ENCODE measurements at regions not wholly inside any gene's neighbourhood (a gene's known extent, or its start where the extent isn't known, plus 50 kb on each side); places are given as distances from the start of the nearest gene placed in this dataset.

GRCh38 chr5:57398413-57399093 lies 84.1 kb downstream of the ACTBL2 start:
- peaks cover 0 to 6% (median 0%) of the 10 kb centered on the region in 9 donors for H3K4me1 ChIP-seq
- H3K9me3 ChIP-seq, result no peaks in the 10 kb centered on the region
- 92 to 94% methylated on average over 10 of the region's 10 CpGs for WGBS, 2 donors
- no peaks in the 10 kb centered on the region for H3K27me3 ChIP-seq
- DNase-seq (no peak), ATAC-seq (no peak)
- intact Hi-C loops (cut with DNase I), result no loop called here
- no peak for TF ChIP-seq CTCF (IDR thresholded peaks at IDR 0.05)
- H3K27ac ChIP-seq, result no peak overlapping the region
- H3K4me3 ChIP-seq, result no peak overlapping the region
- no peaks in the 10 kb centered on the region for H3K36me3 ChIP-seq

DNA sequence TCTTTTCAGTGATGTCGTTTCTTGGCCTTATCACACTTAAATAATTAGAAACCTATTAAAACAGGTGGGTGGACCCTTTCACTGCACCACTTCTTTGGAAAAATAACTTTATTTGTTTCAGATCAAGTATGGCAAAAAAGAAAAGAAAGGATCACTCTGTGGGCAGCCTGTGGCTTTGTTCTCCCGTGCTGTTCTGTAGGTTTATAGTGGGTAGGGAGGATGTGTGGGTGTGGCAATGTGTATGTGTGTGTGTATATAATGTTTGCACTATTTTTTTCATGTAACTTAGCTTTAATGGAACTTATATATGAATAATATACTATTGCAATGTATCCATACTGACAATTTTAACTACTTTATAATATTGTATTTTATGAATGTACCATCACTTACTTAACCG lies 85.9 kb downstream of the ACTBL2 start:
- intact Hi-C loops (cut with DNase I), result no loop called here
- TF ChIP-seq CTCF (IDR thresholded peaks at IDR 0.05), result no peak
- ATAC-seq (no peak), DNase-seq (no peak)
- H3K27ac ChIP-seq, result no peak overlapping the region
- no peaks in the 10 kb centered on the region for H3K27me3 ChIP-seq
- H3K4me1 ChIP-seq, result no peaks in the 10 kb centered on the region
- H3K9me3 ChIP-seq, result no peaks in the 10 kb centered on the region
- no peak overlapping the region for H3K4me3 ChIP-seq
- no peaks in the 10 kb centered on the region for H3K36me3 ChIP-seq
- 82 to 84% methylated on average over 3 of the region's 3 CpGs for WGBS, 2 donors

DNA sequence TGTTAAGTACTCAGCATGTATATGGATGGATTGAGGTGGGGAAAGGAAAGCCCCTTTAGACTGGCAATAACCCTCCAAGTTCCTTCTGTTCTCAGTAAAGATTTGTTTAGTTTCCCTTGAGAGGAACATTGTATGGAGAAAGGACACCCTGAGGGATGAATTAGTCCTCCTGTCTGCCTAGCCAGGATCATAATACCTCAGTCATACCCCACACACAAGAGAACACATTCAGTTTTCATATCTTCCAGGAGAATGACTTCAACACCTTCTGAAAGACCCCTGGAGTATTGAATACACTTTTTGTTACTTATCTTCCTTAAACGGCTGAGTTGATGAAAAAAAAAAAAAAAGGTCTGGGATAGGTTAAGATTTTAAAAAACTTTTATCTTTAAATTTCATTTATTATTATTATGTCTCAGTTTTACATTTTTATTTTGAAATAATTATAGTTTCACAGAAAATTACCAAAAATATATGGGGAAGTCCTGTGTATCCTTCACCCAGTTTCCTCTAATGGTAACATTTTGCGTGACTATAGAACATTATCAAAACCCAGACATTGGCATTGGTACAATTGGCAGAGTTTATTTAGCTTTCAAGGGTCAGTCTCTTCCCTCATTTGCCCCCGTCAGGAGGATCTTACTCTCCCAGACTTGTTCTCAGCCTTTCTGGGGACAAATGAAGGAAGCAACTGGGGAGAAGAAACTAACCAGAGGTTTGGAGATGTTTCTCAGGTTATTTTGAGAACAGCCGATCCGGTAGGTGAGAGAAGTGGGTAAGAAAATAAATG lies 88.0 kb downstream of the ACTBL2 start:
- WGBS, 2 donors, result 58 to 61% methylated on average over 5 of the region's 5 CpGs
- Histone ChIP-seq H3K9me3 (peaks cover 0 to 11% (median 0%) of the 10 kb centered on the region in 11 donors), H3K36me3 (no peaks in the 10 kb centered on the region), H3K27ac (no peak overlapping the region), H3K27me3 (no peaks in the 10 kb centered on the region), H3K4me1 (no peaks in the 10 kb centered on the region), H3K4me3 (no peak overlapping the region)
- no peak for TF ChIP-seq CTCF (IDR thresholded peaks at IDR 0.05)
- intact Hi-C loops (cut with DNase I), result no loop called here
- no peak for DNase-seq
- no peak for ATAC-seq

DNA sequence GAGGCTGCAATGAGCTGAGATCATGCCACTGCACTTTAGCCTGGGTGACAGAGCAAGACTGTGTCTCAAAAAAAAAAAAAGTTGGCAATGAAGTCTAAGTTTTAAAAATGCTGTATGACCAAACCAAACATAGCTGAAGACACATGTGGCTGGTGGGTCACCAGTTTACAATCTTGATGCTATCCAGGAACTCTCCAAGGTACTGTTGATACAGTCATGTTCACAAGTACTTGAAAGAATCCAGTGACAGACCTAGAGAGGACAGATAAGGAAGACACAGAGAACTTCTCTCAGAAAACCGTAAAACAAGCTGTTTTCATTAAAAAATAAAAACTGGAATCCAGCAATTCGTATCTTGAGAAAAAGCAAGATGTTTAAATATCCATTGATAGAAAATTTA lies 95.7 kb downstream of the ACTBL2 start:
- DNase-seq (no peak), ATAC-seq (no peak)
- no peak for TF ChIP-seq CTCF (IDR thresholded peaks at IDR 0.05)
- no peaks in the 10 kb centered on the region for H3K36me3 ChIP-seq
- peaks cover 0 to 15% (median 0%) of the 10 kb centered on the region in 11 donors for H3K9me3 ChIP-seq
- 55 to 59% methylated on average over 2 of the region's 2 CpGs for whole genome bisulfite sequencing, 2 donors
- H3K27ac ChIP-seq, result no peak overlapping the region
- no peaks in the 10 kb centered on the region for H3K27me3 ChIP-seq
- peaks cover 0 to 11% (median 8%) of the 10 kb centered on the region in 9 donors for H3K4me1 ChIP-seq
- H3K4me3 ChIP-seq, result no peak overlapping the region
- intact Hi-C loops (cut with DNase I), result no loop called here

All from heart right ventricle (tissue), 16 donors.